ENCODE measurements at regions not wholly inside any gene's neighbourhood (a gene's known extent, or its start where the extent isn't known, plus 50 kb on each side); places are given as distances from the start of the nearest gene placed in this dataset.

- H2AFZ ChIP-seq (ENCODE audit: low read length), result no peak overlapping the region
- no peak overlapping the region for H3K4me2 ChIP-seq (ENCODE audit: insufficient read depth in 1 of 2, low read depth in 2 of 2, low read length in 2 of 2)
- H3K79me2 ChIP-seq (ENCODE audit: control insufficient read depth in 1 of 2, insufficient read depth in 2 of 2, low read length in 2 of 2), result no peaks in the 10 kb centered on the region
- ChIA-PET CTCF (ENCODE audit: partially characterized antibody) (interaction anchor here (3.9 kb wide), 1 partner anchor 60 kb away, joined by 11 read pairs; no protein-coding TSS in a partner anchor), POLR2A (ENCODE audit: partially characterized antibody) (no interaction called here)
- H3K27ac ChIP-seq (ENCODE audit: low read depth, low read length), result no peak overlapping the region
- H3K79me1 ChIP-seq (ENCODE audit: low read depth, low read length), result no peaks in the 10 kb centered on the region
- FAIRE-seq (no peak), DNase-seq (ENCODE audit: low read depth in 1 of 2, low spot score in 2 of 2) (no peak)
- no peaks in the 10 kb centered on the region for H3K36me3 ChIP-seq (ENCODE audit: control insufficient read depth in 2 of 4, insufficient read depth in 4 of 4, low read length in 3 of 4)
- H2BK5ac ChIP-seq (ENCODE audit: low read depth, low read length), result no peak overlapping the region
- no peak overlapping the region for H3K4me3 ChIP-seq (ENCODE audit: extremely low read depth in 1 of 4, insufficient read depth in 2 of 4, low read depth in 3 of 4, low read length in 4 of 4)
- H2BK20ac ChIP-seq (ENCODE audit: low read length), result no peak overlapping the region
- no peaks in the 10 kb centered on the region for H3K23me2 ChIP-seq (ENCODE audit: low read depth, low read length)
- H3K4ac ChIP-seq (replicated peaks; ENCODE audit: insufficient read length, low read depth, low read length), result no peak overlapping the region
- H3K9me3 ChIP-seq (ENCODE audit: insufficient read depth in 2 of 2, low read depth in 1 of 2, low read length in 1 of 2), result no peaks in the 10 kb centered on the region
- H3K56ac ChIP-seq (replicated peaks; ENCODE audit: insufficient read length, low read depth, low read length), result no peak overlapping the region
- no peak overlapping the region for H4K91ac ChIP-seq (replicated peaks; ENCODE audit: insufficient read length, low read length)
- no peak overlapping the region for H3K18ac ChIP-seq (ENCODE audit: extremely low read depth, low read length)
- no peak overlapping the region for H3K14ac ChIP-seq (ENCODE audit: insufficient read length)
- no peak overlapping the region for H2AK5ac ChIP-seq (ENCODE audit: low read depth, low read length)
- no peak overlapping the region for H2BK15ac ChIP-seq (ENCODE audit: low read length)
- no peak overlapping the region for H4K5ac ChIP-seq (ENCODE audit: insufficient read length, low read depth, low read length)
- no peak overlapping the region for H2BK120ac ChIP-seq (replicated peaks; ENCODE audit: low read depth, low read length)
- H3K27me3 ChIP-seq (replicated peaks in 1 of 4; ENCODE audit: control insufficient read depth in 3 of 4, extremely low read depth in 1 of 4, insufficient read depth in 3 of 4, low read length in 3 of 4), result peaks cover 0 to 1% (median 0%) of the 10 kb centered on the region in 4 experiments; a peak in 1 of 7 replicates
- H3K23ac ChIP-seq (ENCODE audit: insufficient read length), result no peak overlapping the region
- peaks cover 0 to 1% of the 10 kb centered on the region in 2 experiments for H4K20me1 ChIP-seq (replicated peaks in 1 of 2; ENCODE audit: control insufficient read depth in 1 of 2, insufficient read depth in 2 of 2, low read length in 2 of 2)
- peaks cover 0 to 3% (median 1%) of the 10 kb centered on the region in 4 experiments; a peak in 1 of 7 replicates for H3K4me1 ChIP-seq (replicated peaks in 1 of 4; ENCODE audit: control insufficient read depth in 3 of 4, insufficient read depth in 4 of 4, low read length in 3 of 4)
- no peak overlapping the region for H3K9ac ChIP-seq (replicated peaks in 1 of 4; ENCODE audit: extremely low read depth in 1 of 4, low read depth in 3 of 4, low read length in 3 of 4)
- 72% methylated on average over 1 of the region's 1 CpG; no CpG with 5 or more reads in 1 of the 2 experiments for WGBS, 2 experiments (ENCODE audit: extremely low coverage in 1 of 2, insufficient coverage in 1 of 2, insufficient read length in 1 of 2, insufficient replicate concordance in 2 of 2, low coverage in 1 of 2, low lambda C conversion rate in 2 of 2, missing lambda C conversion rate in 1 of 2)
- H2BK12ac ChIP-seq (ENCODE audit: low read depth, low read length), result no peak overlapping the region
- H4K8ac ChIP-seq (ENCODE audit: extremely low read depth, insufficient read depth, low read length), result no peak overlapping the region
- no peak for TF ChIP-seq POLR2AphosphoS5 (IDR thresholded peaks at IDR 0.05; ENCODE audit: low read depth, low read length)
- no peak for TF ChIP-seq SRF (IDR thresholded peaks at IDR 0.05; ENCODE audit: low read depth, low read length)
- TF ChIP-seq, protein P1, sequence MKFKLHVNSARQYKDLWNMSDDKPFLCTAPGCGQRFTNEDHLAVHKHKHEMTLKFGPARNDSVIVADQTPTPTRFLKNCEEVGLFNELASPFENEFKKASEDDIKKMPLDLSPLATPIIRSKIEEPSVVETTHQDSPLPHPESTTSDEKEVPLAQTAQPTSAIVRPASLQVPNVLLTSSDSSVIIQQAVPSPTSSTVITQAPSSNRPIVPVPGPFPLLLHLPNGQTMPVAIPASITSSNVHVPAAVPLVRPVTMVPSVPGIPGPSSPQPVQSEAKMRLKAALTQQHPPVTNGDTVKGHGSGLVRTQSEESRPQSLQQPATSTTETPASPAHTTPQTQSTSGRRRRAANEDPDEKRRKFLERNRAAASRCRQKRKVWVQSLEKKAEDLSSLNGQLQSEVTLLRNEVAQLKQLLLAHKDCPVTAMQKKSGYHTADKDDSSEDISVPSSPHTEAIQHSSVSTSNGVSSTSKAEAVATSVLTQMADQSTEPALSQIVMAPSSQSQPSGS (IDR thresholded peaks at IDR 0.05; ENCODE audit: low read length), result no peak
- TF ChIP-seq SAP30 (IDR thresholded peaks at IDR 0.05; ENCODE audit: insufficient read depth, insufficient replicate concordance, low read length), result no peak
- no peak for TF ChIP-seq TBP (IDR thresholded peaks at IDR 0.05; ENCODE audit: low read depth, low read length)
- TF ChIP-seq EP300 (IDR thresholded peaks at IDR 0.05; ENCODE audit: borderline replicate concordance in 1 of 2, low read depth in 2 of 2, low read length in 2 of 2), result no peak
- TF ChIP-seq GABPA (IDR thresholded peaks at IDR 0.05; ENCODE audit: borderline replicate concordance, insufficient read depth, low read length), result no peak
Observed at GRCh38 chr10:112078003-112078402, 105.6 kb downstream of the GPAM start.

All from H1 (cell line).